Endothelial cell of umbilical vein (primary cell): ENCODE measurements at regions not wholly inside any gene's neighbourhood (a gene's known extent, or its start where the extent isn't known, plus 50 kb on each side); places are given as distances from the start of the nearest gene placed in this dataset.

ENCODE experiments used
- BruUV-seq: library from RNA; stranded (reverse); fragments of 400-500 nt; replicated peaks from 2 replicates; lab custom pipeline; 2021; lab: Mats Ljungman, UMichigan
- CTCF ChIA-PET: fragments of 300-600, 350-600 bp; sonication (Branson Sonifier 250); formaldehyde crosslinking; loops from one replicate; lab custom pipeline; 2021; ENCODE audit warnings: antibody characterized with exemption, inconsistent platforms; lab: Charles Lee
- POLR2A ChIA-PET: fragments of 300-600, 350-600 bp; sonication (Branson Sonifier 250); formaldehyde crosslinking; loops from one replicate; lab custom pipeline; 2021; ENCODE audit warnings: antibody characterized with exemption, inconsistent platforms; lab: Charles Lee
- DNase-seq: peaks from one replicate; pipeline ENCODE4 v3.0.0-alpha.2; 2011; ENCODE audit warnings: low read depth, low spot score
- FAIRE-seq: peaks from 2 replicates; lab custom pipeline; 2011; peaks lifted over from hg19 to GRCh38; lab: Jason Lieb, UNC
- H2AFZ ChIP-seq: 2 replicates; pipeline ENCODE4 v1.6.0; 2012; ENCODE audit warnings: low read depth, low read length, control low read depth, inconsistent platforms
- H3K27ac ChIP-seq: 2 replicates; pipeline ENCODE4 v1.5.1; 2011; ENCODE audit warnings: low read depth, mild to moderate bottlenecking, control low read depth, low read length, moderate library complexity; ENCODE audit not compliant: insufficient read depth
- H3K27me3 ChIP-seq, 2 experiments: 2 replicates each; pipeline versions ENCODE4 v1.6.0 to v1.6.1; 2011; ENCODE audit warnings: low read length in 2 of 2, mixed read lengths in 1 of 2; ENCODE audit not compliant: control insufficient read depth in 2 of 2, insufficient read depth in 2 of 2
- H3K36me3 ChIP-seq, 2 experiments: 2 replicates in 1 of 2; 3 replicates in 1 of 2; pipeline ENCODE4 v1.5.1; 2011; ENCODE audit warnings: low read length in 2 of 2, mild to moderate bottlenecking in 1 of 2, moderate library complexity in 1 of 2; ENCODE audit not compliant: control insufficient read depth in 2 of 2, insufficient read depth in 2 of 2; ENCODE audit errors: extremely low read depth in 1 of 2
- H3K4me1 ChIP-seq: 3 replicates; pipeline ENCODE4 v1.5.1; 2011; ENCODE audit warnings: mild to moderate bottlenecking, low read length; ENCODE audit not compliant: control insufficient read depth, insufficient read depth; ENCODE audit errors: extremely low read depth
- H3K4me2 ChIP-seq: 2 replicates; pipeline ENCODE4 v1.6.1; 2011; ENCODE audit warnings: low read length, control low read depth, mixed read lengths; ENCODE audit not compliant: insufficient read depth
- H3K4me3 ChIP-seq, 3 experiments: fragments of 200-600 bp in 1 of 3; sonication (generic), shearing (Covaris generic) in 1 of 3; replicated peaks in 1 of 3; 2 replicates each; pipeline ENCODE4 v1.5.1; 2011 to 2016; ENCODE audit warnings: control low read depth in 3 of 3, low read length in 3 of 3, mild to moderate bottlenecking in 2 of 3, inconsistent platforms in 1 of 3, low read depth in 1 of 3, moderate library complexity in 1 of 3; ENCODE audit not compliant: insufficient read depth in 1 of 3
- H3K79me2 ChIP-seq: 2 replicates; pipeline ENCODE4 v1.6.0; 2012; ENCODE audit warnings: low read length, inconsistent platforms; ENCODE audit not compliant: control insufficient read depth, insufficient read depth
- H3K9ac ChIP-seq: replicated peaks from 2 replicates; pipeline ENCODE3; 2011; ENCODE audit warnings: low read length, control low read depth; ENCODE audit not compliant: insufficient read depth; ENCODE audit errors: extremely low read depth
- H3K9me1 ChIP-seq: replicated peaks from 3 replicates; pipeline ENCODE4 v1.6.0; 2011; ENCODE audit warnings: mild to moderate bottlenecking, low read length; ENCODE audit not compliant: control insufficient read depth, insufficient read depth; ENCODE audit errors: extremely low read depth
- H3K9me3 ChIP-seq: replicated peaks from 2 replicates; pipeline ENCODE4 v1.5.1; 2012; ENCODE audit warnings: low read length, inconsistent platforms; ENCODE audit not compliant: control insufficient read depth, insufficient read depth
- H4K20me1 ChIP-seq: replicated peaks from 2 replicates; pipeline ENCODE3; 2011; ENCODE audit warnings: mild to moderate bottlenecking, low read length; ENCODE audit not compliant: control insufficient read depth, insufficient read depth; ENCODE audit errors: extremely low read depth
- CTCF ChIP-seq, 2 donors: IDR thresholded peaks; 1 replicate in 1 of 2; 2 replicates in 1 of 2; pipeline ENCODE4 v1.5.1; 2011; ENCODE audit warnings: low read length in 2 of 2, mild to moderate bottlenecking in 2 of 2, moderate library complexity in 2 of 2, control low read depth in 1 of 2, inconsistent platforms in 1 of 2, low read depth in 1 of 2; ENCODE audit not compliant: insufficient read depth in 1 of 2; ENCODE audit errors: extremely low read depth in 1 of 2
- EZH2 ChIP-seq: IDR thresholded peaks from 2 replicates; pipeline ENCODE4 v1.6.1; 2012; ENCODE audit warnings: borderline replicate concordance, low read depth, mild to moderate bottlenecking, moderate library complexity, low read length, inconsistent platforms; ENCODE audit not compliant: severe bottlenecking
- FOS ChIP-seq: IDR thresholded peaks from 2 replicates; pipeline ENCODE4 v1.6.1; 2011; ENCODE audit warnings: mild to moderate bottlenecking, low read length, moderate library complexity, borderline replicate concordance; ENCODE audit not compliant: insufficient read depth
- GATA2 ChIP-seq: IDR thresholded peaks from 2 replicates; pipeline ENCODE4 v1.7.0; 2011; ENCODE audit warnings: low read depth, mild to moderate bottlenecking, moderate library complexity, mixed read lengths, low read length; ENCODE audit not compliant: insufficient read length, insufficient read depth
- JUN ChIP-seq: IDR thresholded peaks from 2 replicates; pipeline ENCODE4 v1.6.1; 2011; ENCODE audit warnings: borderline replicate concordance, low read depth; ENCODE audit not compliant: insufficient read length, insufficient read depth
- MAX ChIP-seq: IDR thresholded peaks from 2 replicates; pipeline ENCODE4 v1.6.1; 2011; ENCODE audit not compliant: insufficient read depth, insufficient read length
- MYC ChIP-seq: IDR thresholded peaks from one replicate; pipeline ENCODE4 v1.6.1; 2011; ENCODE audit warnings: mild to moderate bottlenecking, low read depth, low read length
- POLR2A ChIP-seq: IDR thresholded peaks from 2 replicates; pipeline ENCODE4 v1.6.1; 2012; ENCODE audit warnings: low read depth, mild to moderate bottlenecking, control low read depth, low read length
- POLR2AphosphoS5 ChIP-seq: IDR thresholded peaks from 2 replicates; pipeline ENCODE4 v1.6.1; 2012; ENCODE audit warnings: low read depth, mild to moderate bottlenecking, control low read depth, low read length, moderate library complexity; ENCODE audit not compliant: insufficient read depth
- dilution Hi-C: fragments of 300-500 bp; cut with MboI; formaldehyde crosslinking; loops from one replicate; pipeline ENCODE4 v1.15.0; 2019; ENCODE audit warnings: low sequenced_read_pairs; ENCODE audit not compliant: extremely low pct_ligation_motif_present
- intact Hi-C: fragments of 100-400 bp; cut with micrococcal nuclease; formaldehyde crosslinking; loops from one replicate; pipeline ENCODE4 v1.10.0; 2022

DNA sequence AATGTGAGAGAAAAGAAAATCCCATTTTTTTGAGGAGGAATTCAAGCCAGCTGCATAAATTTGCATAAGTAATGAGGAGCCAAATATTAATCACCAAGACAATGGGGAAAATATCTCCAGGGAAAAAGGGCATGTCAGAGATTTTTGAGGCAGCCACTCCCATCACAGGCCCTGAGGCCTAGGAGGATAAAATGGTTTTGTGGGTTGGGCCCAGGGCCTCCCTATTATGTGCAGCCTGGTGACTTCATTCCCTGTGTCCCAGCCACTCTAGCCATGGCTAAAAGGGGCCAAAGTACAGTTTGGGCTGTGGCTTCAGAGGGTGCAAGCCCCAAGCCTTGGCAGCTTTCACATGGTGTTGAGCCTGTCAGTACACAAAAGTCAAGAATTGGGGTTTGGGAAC is 1051.0 kb upstream of the FOXG1 start:
- H3K9me1 ChIP-seq: no peaks in the 10 kb centered on the region
- POLR2A ChIA-PET: no interaction called here
- H3K9me3 ChIP-seq: peaks cover 2% of the 10 kb centered on the region
- no peak for DNase-seq
- H3K27me3 ChIP-seq: no peaks in the 10 kb centered on the region
- H3K4me1 ChIP-seq: no peaks in the 10 kb centered on the region
- no peak overlapping the region for H3K27ac ChIP-seq
- TF ChIP-seq FOS: no peak
- TF ChIP-seq GATA2: no peak
- no peak for TF ChIP-seq JUN
- TF ChIP-seq EZH2: no peak
- no peak for TF ChIP-seq MAX
- no peak for TF ChIP-seq POLR2A
- no peak for FAIRE-seq
- no peak overlapping the region for H3K4me3 ChIP-seq
- CTCF ChIA-PET: no interaction called here
- H3K9ac ChIP-seq: no peak overlapping the region
- no TSS peak for BruUV-seq
- no peaks in the 10 kb centered on the region for H3K36me3 ChIP-seq
- dilution Hi-C loops (no loop called here), intact Hi-C loops (no loop called here)
- no peak overlapping the region for H3K4me2 ChIP-seq
- no peaks in the 10 kb centered on the region for H4K20me1 ChIP-seq
- H3K79me2 ChIP-seq: no peaks in the 10 kb centered on the region
- no peak overlapping the region for H2AFZ ChIP-seq

GRCh38 chr14:27721760-27722159 is 1044.8 kb upstream of the FOXG1 start:
- Histone ChIP-seq H3K4me3 (no peak overlapping the region), H3K27ac (no peak overlapping the region), H3K79me2 (no peaks in the 10 kb centered on the region), H3K36me3 (no peaks in the 10 kb centered on the region), H2AFZ (no peak overlapping the region), H4K20me1 (no peaks in the 10 kb centered on the region), H3K4me1 (peaks cover 5% of the 10 kb centered on the region), H3K4me2 (peak overlapping the region; percentile 24), H3K9ac (no peak overlapping the region), H3K27me3 (no peaks in the 10 kb centered on the region), H3K9me1 (no peaks in the 10 kb centered on the region), H3K9me3 (no peaks in the 10 kb centered on the region)
- BruUV-seq: no TSS peak
- POLR2A ChIA-PET: no interaction called here
- FAIRE-seq (no peak), DNase-seq (no peak)
- no peak for TF ChIP-seq POLR2A
- TF ChIP-seq MYC: no peak
- TF ChIP-seq MAX: no peak
- no peak for TF ChIP-seq JUN
- TF ChIP-seq GATA2: no peak
- TF ChIP-seq FOS: no peak
- no peak for TF ChIP-seq POLR2AphosphoS5
- no peak for TF ChIP-seq CTCF (IDR thresholded peaks at IDR 0.05; ENCODE audit: extremely low read depth in 1 of 2, insufficient read depth in 1 of 2, low read depth in 1 of 2, low read length in 2 of 2)
- TF ChIP-seq EZH2: no peak
- intact Hi-C loops (no loop called here), dilution Hi-C loops (no loop called here)
- CTCF ChIA-PET: interaction anchor here (2.2 kb wide), 1 partner anchor 10 kb away, joined by 4 read pairs; no protein-coding TSS in a partner anchor
